IMR-90 (cell line): ENCODE measurements at regions not wholly inside any gene's neighbourhood (a gene's known extent, or its start where the extent isn't known, plus 50 kb on each side); places are given as distances from the start of the nearest gene placed in this dataset.

Experiments
- ATAC-seq: fragments of 200-7000 bp; cut with Tn5 transposase; 2 replicates; pipeline ENCODE4 v1.9.1; 2020; ENCODE audit warnings: low read depth, mild to moderate bottlenecking, moderate library complexity
- BruUV-seq: library from RNA; stranded (reverse); fragments of 400-500 nt; replicated peaks from 2 replicates; lab custom pipeline; 2021; lab: Mats Ljungman, UMichigan
- CTCF ChIA-PET: fragments of 300-600 bp; formaldehyde crosslinking; extraction: SDS; loops from one replicate; lab custom pipeline; 2021; ENCODE audit warnings: antibody characterized with exemption; lab: Yijun Ruan, JAX
- POLR2A ChIA-PET: fragments of 300-600 bp; sonication (Branson Sonifier 250); formaldehyde crosslinking; loops from one replicate; lab custom pipeline; 2022; ENCODE audit warnings: antibody characterized with exemption; ENCODE audit not compliant: unreplicated experiment; lab: Charles Lee
- DNase-seq: peaks from one replicate; pipeline ENCODE4 v3.0.0; 2013
- H2AFZ ChIP-seq: replicated peaks from 2 replicates; pipeline ENCODE3; 2013; ENCODE audit warnings: low read length, mild to moderate bottlenecking; ENCODE audit not compliant: poor library complexity
- H2AK5ac ChIP-seq: 2 replicates; pipeline ENCODE4 v1.6.1; 2013; ENCODE audit warnings: low read depth, low read length, inconsistent platforms
- H2AK9ac ChIP-seq: replicated peaks from 2 replicates; pipeline ENCODE3; 2013; ENCODE audit warnings: mild to moderate bottlenecking, low read depth, low read length, moderate library complexity; ENCODE audit not compliant: poor library complexity
- H2BK120ac ChIP-seq: 2 replicates; pipeline ENCODE4 v1.6.1; 2013; ENCODE audit warnings: low read depth, low read length, inconsistent platforms
- H2BK15ac ChIP-seq: 3 replicates; pipeline ENCODE4 v1.6.1; 2013; ENCODE audit warnings: low read depth, low read length, inconsistent platforms
- H2BK20ac ChIP-seq: 2 replicates; pipeline ENCODE4 v1.6.1; 2013; ENCODE audit warnings: low read depth, mild to moderate bottlenecking, inconsistent platforms, low read length, moderate library complexity
- H2BK5ac ChIP-seq: 2 replicates; pipeline ENCODE4 v1.6.1; 2013; ENCODE audit warnings: mild to moderate bottlenecking, low read depth, low read length, inconsistent platforms; ENCODE audit not compliant: poor library complexity, severe bottlenecking
- H3K14ac ChIP-seq: replicated peaks from 2 replicates; pipeline ENCODE4 v1.6.1; 2013; ENCODE audit warnings: low read depth, low read length, inconsistent platforms
- H3K18ac ChIP-seq: 2 replicates; pipeline ENCODE4 v1.6.1; 2013; ENCODE audit warnings: low read depth, low read length, control low read depth
- H3K23ac ChIP-seq: 2 replicates; pipeline ENCODE4 v1.6.1; 2013; ENCODE audit warnings: low read depth, low read length, inconsistent platforms
- H3K27ac ChIP-seq: 2 replicates; pipeline ENCODE4 v1.5.1; 2013; ENCODE audit warnings: mild to moderate bottlenecking, control low read depth, low read length; ENCODE audit not compliant: insufficient read depth
- H3K27me3 ChIP-seq: 2 replicates; pipeline ENCODE4 v1.6.1; 2013; ENCODE audit warnings: low read length; ENCODE audit not compliant: control insufficient read depth, insufficient read depth
- H3K36me3 ChIP-seq: 2 replicates; pipeline ENCODE4 v1.6.1; 2013; ENCODE audit warnings: low read length, mixed read lengths; ENCODE audit not compliant: control insufficient read depth, insufficient read depth
- H3K4ac ChIP-seq: 2 replicates; pipeline ENCODE4 v1.6.1; 2013; ENCODE audit warnings: low read depth, low read length, inconsistent platforms
- H3K4me1 ChIP-seq: 2 replicates; pipeline ENCODE4 v1.6.1; 2013; ENCODE audit warnings: low read length, mixed read lengths; ENCODE audit not compliant: control insufficient read depth, insufficient read depth
- H3K4me2 ChIP-seq: 2 replicates; pipeline ENCODE4 v1.6.1; 2013; ENCODE audit warnings: low read depth, mild to moderate bottlenecking, control low read depth, low read length, moderate library complexity
- H3K4me3 ChIP-seq: 2 replicates; pipeline ENCODE4 v1.5.1; 2013; ENCODE audit warnings: low read depth, mild to moderate bottlenecking, control low read depth, low read length, moderate library complexity; ENCODE audit not compliant: insufficient read depth
- H3K56ac ChIP-seq: 2 replicates; pipeline ENCODE4 v1.6.1; 2013; ENCODE audit warnings: low read length, inconsistent platforms; ENCODE audit not compliant: insufficient read depth; ENCODE audit errors: extremely low read depth
- H3K79me1 ChIP-seq, 2 experiments: 2 replicates each; pipeline ENCODE4 v1.6.1; 2013; ENCODE audit warnings: low read length in 2 of 2, inconsistent platforms in 1 of 2, low read depth in 1 of 2
- H3K9ac ChIP-seq: 2 replicates; pipeline ENCODE4 v1.6.1; 2013; ENCODE audit warnings: low read depth, low read length, control low read depth
- H3K9me1 ChIP-seq: 2 replicates; pipeline ENCODE4 v1.6.1; 2013; ENCODE audit warnings: low read length, inconsistent platforms; ENCODE audit not compliant: insufficient read depth
- H3K9me3 ChIP-seq: 2 replicates; pipeline ENCODE4 v1.6.1; 2013; ENCODE audit warnings: low read length; ENCODE audit not compliant: control insufficient read depth, insufficient read depth
- H4K20me1 ChIP-seq: 2 replicates; pipeline ENCODE4 v1.6.1; 2013; ENCODE audit warnings: low read length, inconsistent platforms; ENCODE audit not compliant: insufficient read depth
- H4K5ac ChIP-seq: 2 replicates; pipeline ENCODE4 v1.6.1; 2013; ENCODE audit warnings: mild to moderate bottlenecking, low read depth, low read length, control low read depth
- H4K8ac ChIP-seq, 2 experiments: 2 replicates each; pipeline ENCODE4 v1.6.1; 2013; ENCODE audit warnings: low read depth in 2 of 2, low read length in 2 of 2, control low read depth in 1 of 2, inconsistent platforms in 1 of 2
- H4K91ac ChIP-seq: 2 replicates; pipeline ENCODE4 v1.6.1; 2013; ENCODE audit warnings: low read depth, low read length, inconsistent platforms; ENCODE audit not compliant: insufficient read depth
- BHLHE40 ChIP-seq: fragments of 150-350 bp; IDR thresholded peaks from 2 replicates; pipeline ENCODE4 v1.6.1; 2016; ENCODE audit warnings: mild to moderate bottlenecking, low read depth, low read length
- CEBPB ChIP-seq: IDR thresholded peaks from 2 replicates; pipeline ENCODE4 v1.6.1; 2012; ENCODE audit warnings: low read depth, low read length, improper control_type of control experiment
- CHD1 ChIP-seq: IDR thresholded peaks from 2 replicates; pipeline ENCODE4 v1.6.1; 2012; ENCODE audit warnings: low read depth, low read length, improper control_type of control experiment
- ELK1 ChIP-seq: fragments of 150-350 bp; IDR thresholded peaks from 2 replicates; pipeline ENCODE4 v1.6.1; 2016; ENCODE audit warnings: low read depth, mild to moderate bottlenecking, low read length, moderate library complexity, borderline replicate concordance
- MAZ ChIP-seq: IDR thresholded peaks from 2 replicates; pipeline ENCODE4 v1.6.1; 2012; ENCODE audit warnings: low read depth, mild to moderate bottlenecking, low read length, improper control_type of control experiment, moderate library complexity, borderline replicate concordance
- MXI1 ChIP-seq: IDR thresholded peaks from 2 replicates; pipeline ENCODE4 v1.6.1; 2012; ENCODE audit warnings: low read depth, mild to moderate bottlenecking, low read length, moderate library complexity, borderline replicate concordance
- NFE2L2 ChIP-seq: fragments of 150-350 bp; IDR thresholded peaks from 2 replicates; pipeline ENCODE4 v1.6.1; 2016; ENCODE audit warnings: low read depth, mild to moderate bottlenecking, low read length
- POLR2A ChIP-seq: IDR thresholded peaks from 2 replicates; pipeline ENCODE4 v1.6.1; 2012; ENCODE audit warnings: mild to moderate bottlenecking, low read depth, low read length
- RAD21 ChIP-seq: IDR thresholded peaks from 2 replicates; pipeline ENCODE4 v1.6.1; 2012; ENCODE audit warnings: low read length, improper control_type of control experiment
- RCOR1 ChIP-seq: IDR thresholded peaks from 2 replicates; pipeline ENCODE4 v1.6.1; 2012; ENCODE audit warnings: mild to moderate bottlenecking, low read length, improper control_type of control experiment; ENCODE audit not compliant: insufficient replicate concordance
- RFX5 ChIP-seq: IDR thresholded peaks from 2 replicates; pipeline ENCODE4 v1.8.0; 2012; ENCODE audit warnings: low read depth, mild to moderate bottlenecking, low read length, moderate library complexity
- SMC3 ChIP-seq: fragments of 150-350 bp; IDR thresholded peaks from 2 replicates; pipeline ENCODE4 v1.6.1; 2016; ENCODE audit warnings: low read depth, mild to moderate bottlenecking, antibody characterized with exemption, low read length, moderate library complexity
- WGBS, 2 experiments: methylation state at CpG; one replicate each; pipeline versions ENCODE4 v1.1.5 to v1.1.7; 2013; ENCODE audit warnings: missing lambda C conversion rate in 2 of 2; ENCODE audit not compliant: insufficient read length in 1 of 2; ENCODE audit errors: extremely low coverage in 2 of 2; 5-methylcytosine and 5-hydroxymethylcytosine counted together
- dilution Hi-C: fragments of 300-500 bp; cut with HindIII; formaldehyde crosslinking; loops from one replicate; pipeline ENCODE4 v1.14.3; 2018; ENCODE audit warnings: low sequenced_read_pairs; ENCODE audit not compliant: unreplicated experiment
- in situ Hi-C: fragments of 300-500 bp; cut with MboI; formaldehyde crosslinking; loops from 3 replicates; pipeline ENCODE4 v1.14.3; 2019; ENCODE audit warnings: low sequenced_read_pairs, inconsistent platforms, mixed read lengths
- intact Hi-C: fragments of 100-400 bp; cut with micrococcal nuclease; formaldehyde crosslinking; loops from 2 replicates; pipeline ENCODE4 v1.10.0; 2022

DNA sequence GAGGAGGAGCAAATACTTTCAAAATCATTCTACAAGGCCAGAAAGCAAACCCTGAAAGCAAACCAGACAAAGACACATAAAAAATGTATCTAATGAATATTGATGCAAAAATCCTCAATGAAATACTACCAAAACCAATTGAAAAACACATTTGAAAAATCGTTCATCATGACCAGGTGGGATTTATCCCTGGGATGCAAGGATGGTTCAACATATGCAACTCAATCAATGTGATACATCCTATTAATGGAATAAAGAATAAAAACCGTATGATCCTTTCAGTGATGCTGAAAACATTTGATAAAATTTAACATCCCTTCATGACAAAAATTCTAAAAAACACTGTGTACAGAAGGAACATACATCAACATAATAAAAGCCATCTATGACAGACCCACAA lies 337.6 kb downstream of the NNT start:
- no TSS peak for BruUV-seq
- no peak overlapping the region for H2AK5ac ChIP-seq
- H3K4ac ChIP-seq = no peak overlapping the region
- no peaks in the 10 kb centered on the region for H3K79me1 ChIP-seq
- H2BK5ac ChIP-seq = no peak overlapping the region
- H3K4me3 ChIP-seq = no peak overlapping the region
- no peaks in the 10 kb centered on the region for H3K4me1 ChIP-seq
- ChIA-PET CTCF (no interaction called here), POLR2A (no interaction called here)
- no peaks in the 10 kb centered on the region for H3K9me3 ChIP-seq
- H3K36me3 ChIP-seq = no peaks in the 10 kb centered on the region
- DNase-seq (no peak), ATAC-seq (no peak)
- H4K5ac ChIP-seq = no peak overlapping the region
- no peak overlapping the region for H2BK120ac ChIP-seq
- H4K8ac ChIP-seq = no peak overlapping the region
- H2AFZ ChIP-seq = no peak overlapping the region
- H3K18ac ChIP-seq = no peak overlapping the region
- H2AK9ac ChIP-seq = no peak overlapping the region
- H4K20me1 ChIP-seq = no peaks in the 10 kb centered on the region
- H2BK20ac ChIP-seq = no peak overlapping the region
- H3K9ac ChIP-seq = no peak overlapping the region
- no peaks in the 10 kb centered on the region for H3K9me1 ChIP-seq
- no peak for TF ChIP-seq BHLHE40
- no peak for TF ChIP-seq NFE2L2
- TF ChIP-seq SMC3 = no peak
- no peak for TF ChIP-seq RCOR1
- no peak for TF ChIP-seq RAD21
- TF ChIP-seq CEBPB = no peak
- no peak for TF ChIP-seq RFX5
- TF ChIP-seq POLR2A = no peak
- TF ChIP-seq ELK1 = no peak
- TF ChIP-seq MXI1 = no peak
- TF ChIP-seq MAZ = no peak
- no peak for TF ChIP-seq CHD1
- no peak overlapping the region for H3K14ac ChIP-seq
- intact Hi-C loops = no loop called here
- in situ Hi-C loops = no loop called here
- no peak overlapping the region for H3K56ac ChIP-seq
- no CpG with 5 or more reads among the region's 2 CpGs for WGBS, 2 experiments
- no peak overlapping the region for H3K27ac ChIP-seq
- H3K23ac ChIP-seq = no peak overlapping the region
- H3K27me3 ChIP-seq = no peaks in the 10 kb centered on the region
- no peak overlapping the region for H3K4me2 ChIP-seq
- H2BK15ac ChIP-seq = no peak overlapping the region
- no peak overlapping the region for H4K91ac ChIP-seq
- dilution Hi-C loops = no loop called here
